HS-27A (cell line): ENCODE measurements at regions not wholly inside any gene's neighbourhood (a gene's known extent, or its start where the extent isn't known, plus 50 kb on each side); places are given as distances from the start of the nearest gene placed in this dataset.
"Not testable (repeated sequence)": the region's sequence is repeated elsewhere in the genome, so short reads cannot be mapped to it uniquely, and the experiment has no call there.

Experiments used
- DNase-seq: peaks from one replicate; pipeline ENCODE4 v3.0.0-alpha.2; 2012; ENCODE audit warnings: low read depth, missing footprints

GRCh38 chr9:3659647-3660046, 133.8 kb upstream of the RFX3 start:
- DNase-seq = no peak

DNA sequence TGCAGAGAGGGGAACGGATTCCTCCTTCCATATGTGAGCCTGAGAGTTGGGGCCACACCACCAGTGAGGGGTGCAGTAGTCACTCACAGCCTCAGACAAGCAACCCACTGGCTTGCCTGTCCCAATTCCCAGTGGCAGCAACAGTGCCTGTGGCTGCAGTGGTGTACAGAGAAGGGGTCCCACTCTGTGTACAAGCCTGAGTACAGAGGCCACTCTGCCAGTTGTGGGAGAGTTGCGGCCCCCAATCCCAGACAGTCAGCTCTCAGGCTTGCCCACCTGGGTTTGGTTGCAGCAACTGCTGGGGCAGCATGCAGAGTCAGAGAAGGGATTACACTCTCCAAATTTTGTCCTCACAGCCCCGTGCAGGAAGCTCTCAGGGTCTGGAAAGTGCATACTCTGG, 133.2 kb upstream of the RFX3 start:
- DNase-seq = no peak

GRCh38 chr9:3656224-3656623, 130.4 kb upstream of the RFX3 start:
- DNase-seq = no peak

GRCh38 chr9:3650994-3651622, 125.3 kb upstream of the RFX3 start:
- DNase-seq = no peak

GRCh38 chr9:3648722-3649246, 123.0 kb upstream of the RFX3 start:
- no peak for DNase-seq

DNA sequence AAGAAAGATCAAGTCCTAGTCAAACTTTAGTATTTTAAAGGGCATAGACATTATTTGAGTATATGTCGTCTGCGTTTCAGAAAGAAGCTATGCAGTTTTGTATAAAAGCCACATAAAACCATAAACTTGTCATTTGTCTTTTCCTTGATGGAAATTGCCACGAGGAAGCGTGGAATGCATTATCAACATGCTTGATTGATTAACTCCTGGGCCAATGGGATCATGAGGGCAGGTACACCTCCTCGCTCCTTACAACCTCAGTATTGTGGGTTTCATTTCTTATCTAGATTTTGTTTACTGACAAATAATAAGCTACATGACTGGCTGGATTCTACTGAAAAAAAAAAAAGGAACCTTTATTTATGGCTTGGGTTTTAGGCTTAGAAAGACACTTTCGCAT, 122.5 kb upstream of the RFX3 start:
- no peak for DNase-seq

DNA sequence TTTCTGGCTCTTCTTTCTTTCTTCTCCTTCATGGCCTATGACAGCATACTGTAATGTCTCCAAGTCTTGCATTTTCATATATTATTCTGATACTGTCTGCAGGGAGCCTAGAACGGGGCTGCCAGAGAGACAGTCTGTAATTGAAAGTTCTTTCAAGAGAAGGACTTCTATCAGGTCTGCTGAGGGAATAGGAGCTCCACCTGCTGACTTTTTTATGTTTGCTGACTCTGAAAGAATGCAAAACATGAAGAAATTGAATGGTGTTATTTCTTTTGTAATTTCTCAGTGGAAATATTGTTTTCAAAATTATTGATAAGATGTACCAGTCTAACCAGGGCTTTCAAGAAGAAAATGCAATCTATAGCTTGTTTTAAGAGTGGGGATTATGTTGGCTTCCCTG, 121.9 kb upstream of the RFX3 start:
- no peak for DNase-seq

- DNase-seq = no peak
Observed at GRCh38 chr9:3646226-3646625, 120.4 kb upstream of the RFX3 start.

GRCh38 chr9:3642075-3642474, 116.3 kb upstream of the RFX3 start:
- not testable (repeated sequence) for DNase-seq

GRCh38 chr9:3629495-3629894, 103.7 kb upstream of the RFX3 start:
- no peak for DNase-seq

- DNase-seq = no peak
Observed at GRCh38 chr9:3628239-3628638, 102.4 kb upstream of the RFX3 start.

DNA sequence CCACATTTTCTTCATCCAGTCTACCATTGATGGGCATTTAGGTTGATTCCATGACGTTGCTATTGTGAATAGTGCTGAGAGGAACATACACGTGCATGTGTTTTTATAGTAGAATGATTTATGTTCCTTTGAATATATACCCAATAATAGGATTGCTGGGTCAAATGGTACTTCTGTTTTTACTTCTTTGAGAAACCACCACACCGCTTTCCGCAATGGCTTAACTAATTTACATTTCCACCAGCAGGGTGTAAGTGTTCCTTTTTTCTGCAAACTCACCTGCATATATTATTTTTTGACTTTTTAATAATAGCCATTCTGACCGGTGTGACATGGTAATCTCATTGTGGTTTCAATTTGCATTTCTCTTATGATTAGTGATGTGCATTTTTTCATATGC, 82.2 kb upstream of the RFX3 start:
- no peak for DNase-seq

GRCh38 chr9:3600672-3601071, 74.9 kb upstream of the RFX3 start:
- no peak for DNase-seq

DNA sequence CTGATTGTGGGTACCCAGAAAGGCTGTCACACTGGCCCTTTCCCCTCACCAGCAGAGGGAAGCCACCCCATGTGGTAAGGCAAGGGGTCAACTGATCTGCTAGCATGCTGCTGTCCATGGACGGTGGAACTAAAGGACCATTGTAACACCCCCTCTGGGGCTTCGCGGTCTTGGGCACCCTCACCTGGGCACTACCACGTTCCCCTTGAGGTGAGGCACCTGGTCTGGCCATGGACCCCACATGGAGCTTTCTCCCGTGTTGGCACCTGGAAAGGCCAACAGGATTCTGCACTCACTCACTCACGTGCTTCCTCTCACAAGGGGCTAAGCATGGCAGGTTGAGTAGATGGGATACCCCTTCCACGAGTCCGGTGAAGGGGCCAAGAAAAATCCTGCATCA, 72.0 kb upstream of the RFX3 start:
- no peak for DNase-seq

- DNase-seq = no peak
Observed at GRCh38 chr9:3586066-3586465, 60.3 kb upstream of the RFX3 start.

DNA sequence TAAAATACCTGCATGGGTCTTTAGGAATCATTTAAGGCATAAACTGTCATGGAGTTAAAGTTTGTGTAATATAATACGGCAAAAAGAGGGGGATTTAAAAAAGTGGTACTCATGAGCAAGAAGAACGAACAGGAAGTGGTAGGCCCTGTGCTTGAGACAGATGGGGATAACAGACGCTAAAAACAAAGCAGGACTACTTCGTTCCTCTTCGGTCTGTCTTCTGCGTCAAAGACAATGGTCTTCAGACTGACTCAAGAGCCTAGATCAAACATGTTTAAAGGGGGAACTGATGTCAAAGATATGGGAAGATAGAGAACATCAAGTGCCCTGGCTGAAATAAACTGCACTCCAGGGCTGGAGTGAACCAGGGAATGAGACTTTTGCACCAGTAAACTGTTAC, 59.8 kb upstream of the RFX3 start:
- DNase-seq = no peak

- DNase-seq = no peak
Observed at GRCh38 chr9:3578786-3579185, 53.0 kb upstream of the RFX3 start.

DNA sequence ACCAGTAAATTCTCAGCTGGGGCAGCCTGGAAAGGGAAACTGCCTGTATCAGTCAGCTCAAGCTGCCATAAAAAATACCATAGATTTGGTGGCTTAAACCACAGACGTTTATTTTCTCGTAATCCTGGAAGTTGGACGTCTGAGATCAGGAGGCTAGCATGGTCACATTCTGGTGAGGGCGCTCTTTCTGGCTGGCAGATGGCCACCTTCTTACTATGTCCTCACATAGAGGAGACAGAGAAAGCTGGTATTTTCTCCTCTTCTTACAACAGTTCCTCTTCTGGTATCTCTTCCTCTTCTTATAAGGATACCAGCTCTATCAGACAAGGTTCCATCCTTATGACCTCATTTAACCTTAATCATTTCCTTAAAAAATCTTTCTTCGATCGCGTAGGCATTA, 50.5 kb upstream of the RFX3 start:
- no peak for DNase-seq

DNA sequence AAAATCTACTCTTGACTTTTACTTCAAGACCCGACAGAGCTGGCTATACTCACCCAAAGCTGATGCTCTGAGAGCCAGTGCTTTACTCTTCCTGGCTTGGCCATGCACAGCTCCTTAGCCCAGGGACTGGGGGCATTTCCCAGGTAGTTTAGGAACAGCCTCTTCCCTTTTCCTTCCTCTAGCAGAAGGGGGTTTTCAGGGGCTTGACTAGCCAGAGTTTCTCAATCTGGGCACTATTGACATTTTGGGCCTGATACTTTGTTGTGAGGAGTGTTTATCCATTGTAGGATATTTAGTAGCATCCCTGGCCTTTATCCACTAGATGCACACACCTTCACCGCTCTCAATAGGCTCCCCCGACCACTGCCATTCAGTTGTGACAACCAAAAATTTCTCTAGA, 50.0 kb upstream of the RFX3 start:
- no peak for DNase-seq
